WTC11 (cell line): ENCODE measurements at regions not wholly inside any gene's neighbourhood (a gene's known extent, or its start where the extent isn't known, plus 50 kb on each side); places are given as distances from the start of the nearest gene placed in this dataset.
"Not testable (repeated sequence)": the region's sequence is repeated elsewhere in the genome, so short reads cannot be mapped to it uniquely, and the experiment has no call there.

Source experiments
- ATAC-seq: fragments of 200-7000 bp; cut with Tn5 transposase; 2 replicates; pipeline ENCODE4 v1.10.0; 2021; ENCODE audit warnings: mild to moderate bottlenecking, moderate library complexity
- CTCF ChIA-PET: fragments of 300-600 bp; sonication (Branson Sonifier 250); formaldehyde crosslinking; loops from one replicate; lab custom pipeline; 2021; ENCODE audit warnings: antibody characterized with exemption; lab: Charles Lee
- POLR2A ChIA-PET: fragments of 350-600 bp; sonication (Branson Sonifier 250); formaldehyde crosslinking; loops from one replicate; lab custom pipeline; 2021; ENCODE audit warnings: antibody characterized with exemption; lab: Charles Lee
- DNase-seq: peaks from one replicate; pipeline ENCODE4 v3.0.0; 2021; ENCODE audit warnings: low spot score
- H3K27ac Mint-ChIP-seq: 2 replicates; pipeline ENCODE4 v1.8.0; 2021; ENCODE audit warnings: mixed read lengths
- H3K27me3 Mint-ChIP-seq: 2 replicates; pipeline ENCODE4 v1.8.0; 2021; ENCODE audit warnings: low read depth, mild to moderate bottlenecking, moderate library complexity, mixed read lengths
- H3K36me3 Mint-ChIP-seq: 2 replicates; pipeline ENCODE4 v1.8.0; 2021; ENCODE audit warnings: mixed read lengths
- H3K4me1 Mint-ChIP-seq: 2 replicates; pipeline ENCODE4 v1.8.0; 2022; ENCODE audit warnings: mixed read lengths
- H3K4me3 Mint-ChIP-seq: 2 replicates; pipeline ENCODE4 v1.8.0; 2021; ENCODE audit warnings: mild to moderate bottlenecking, moderate library complexity, mixed read lengths
- H3K9me3 Mint-ChIP-seq: 2 replicates; pipeline ENCODE4 v1.8.0; 2021; ENCODE audit warnings: mixed read lengths
- GABPB1 ChIP-seq: sonication (generic); formaldehyde crosslinking; IDR thresholded peaks from 2 replicates; pipeline ENCODE4 v1.8.1; 2023; ENCODE audit warnings: mild to moderate bottlenecking, missing genetic modification reagents
- IRF2 ChIP-seq: sonication (generic); formaldehyde crosslinking; IDR thresholded peaks from 2 replicates; pipeline ENCODE4 v1.8.0; 2022; ENCODE audit warnings: low read depth, missing genetic modification reagents, borderline replicate concordance
- RORB ChIP-seq: fragments of 250-450 bp; sonication (Bioruptor Pico); IDR thresholded peaks from 2 replicates; pipeline ENCODE4 v1.9.0; 2021; ENCODE audit warnings: mild to moderate bottlenecking
- SOX15 ChIP-seq: fragments of 250-450 bp; sonication (Bioruptor Pico); IDR thresholded peaks from 2 replicates; pipeline ENCODE4 v1.9.0; 2021; ENCODE audit warnings: mild to moderate bottlenecking
- TP53 ChIP-seq: sonication (generic); formaldehyde crosslinking; IDR thresholded peaks from 2 replicates; pipeline ENCODE4 v1.8.1; 2023; ENCODE audit warnings: mild to moderate bottlenecking, missing genetic modification reagents
- ZNF121 ChIP-seq: sonication (generic); formaldehyde crosslinking; IDR thresholded peaks from 2 replicates; pipeline ENCODE4 v1.8.0; 2023; ENCODE audit warnings: missing genetic modification reagents
- ZNF138 ChIP-seq: sonication (generic); formaldehyde crosslinking; conservative IDR thresholded peaks from 2 replicates; pipeline ENCODE4 v1.8.1; 2022; ENCODE audit warnings: mild to moderate bottlenecking, moderate library complexity, missing genetic modification reagents
- ZNF263 ChIP-seq: sonication (generic); formaldehyde crosslinking; IDR thresholded peaks from 2 replicates; pipeline ENCODE4 v1.8.1; 2022; ENCODE audit warnings: low read depth, mild to moderate bottlenecking, moderate library complexity, missing genetic modification reagents
- TF ChIP-seq, protein P1 (sequence below): sonication (generic); formaldehyde crosslinking; IDR thresholded peaks from 2 replicates; pipeline ENCODE4 v1.8.0; 2022; ENCODE audit warnings: mild to moderate bottlenecking, missing genetic modification reagents
- TF ChIP-seq, protein P2 (sequence below): sonication (generic); formaldehyde crosslinking; IDR thresholded peaks from 2 replicates; pipeline ENCODE4 v1.8.1; 2022; ENCODE audit warnings: mild to moderate bottlenecking, missing genetic modification reagents, moderate library complexity, borderline replicate concordance
- TF ChIP-seq, protein P3 (sequence below): sonication (generic); formaldehyde crosslinking; IDR thresholded peaks from 2 replicates; pipeline ENCODE4 v1.8.0; 2022; ENCODE audit warnings: mild to moderate bottlenecking, missing genetic modification reagents
- TF ChIP-seq, protein P4 (sequence below): fragments of 250-450 bp; sonication (Bioruptor Pico); IDR thresholded peaks from 2 replicates; pipeline ENCODE4 v1.9.0; 2021; ENCODE audit warnings: moderate library complexity, mild to moderate bottlenecking, inconsistent platforms, borderline replicate concordance
- TF ChIP-seq, protein P5 (sequence below): fragments of 250-450 bp; sonication (Bioruptor Pico); IDR thresholded peaks from 2 replicates; pipeline ENCODE4 v1.9.0; 2021; ENCODE audit warnings: mild to moderate bottlenecking
- TF ChIP-seq, protein P6 (sequence below): fragments of 200-600 bp; IDR thresholded peaks from 2 replicates; pipeline ENCODE4 v1.8.0; 2022; ENCODE audit warnings: antibody characterized with exemption
- TF ChIP-seq, protein P7 (sequence below): sonication (generic); formaldehyde crosslinking; IDR thresholded peaks from 2 replicates; pipeline ENCODE4 v1.8.0; 2022; ENCODE audit warnings: mild to moderate bottlenecking, missing genetic modification reagents

DNA sequence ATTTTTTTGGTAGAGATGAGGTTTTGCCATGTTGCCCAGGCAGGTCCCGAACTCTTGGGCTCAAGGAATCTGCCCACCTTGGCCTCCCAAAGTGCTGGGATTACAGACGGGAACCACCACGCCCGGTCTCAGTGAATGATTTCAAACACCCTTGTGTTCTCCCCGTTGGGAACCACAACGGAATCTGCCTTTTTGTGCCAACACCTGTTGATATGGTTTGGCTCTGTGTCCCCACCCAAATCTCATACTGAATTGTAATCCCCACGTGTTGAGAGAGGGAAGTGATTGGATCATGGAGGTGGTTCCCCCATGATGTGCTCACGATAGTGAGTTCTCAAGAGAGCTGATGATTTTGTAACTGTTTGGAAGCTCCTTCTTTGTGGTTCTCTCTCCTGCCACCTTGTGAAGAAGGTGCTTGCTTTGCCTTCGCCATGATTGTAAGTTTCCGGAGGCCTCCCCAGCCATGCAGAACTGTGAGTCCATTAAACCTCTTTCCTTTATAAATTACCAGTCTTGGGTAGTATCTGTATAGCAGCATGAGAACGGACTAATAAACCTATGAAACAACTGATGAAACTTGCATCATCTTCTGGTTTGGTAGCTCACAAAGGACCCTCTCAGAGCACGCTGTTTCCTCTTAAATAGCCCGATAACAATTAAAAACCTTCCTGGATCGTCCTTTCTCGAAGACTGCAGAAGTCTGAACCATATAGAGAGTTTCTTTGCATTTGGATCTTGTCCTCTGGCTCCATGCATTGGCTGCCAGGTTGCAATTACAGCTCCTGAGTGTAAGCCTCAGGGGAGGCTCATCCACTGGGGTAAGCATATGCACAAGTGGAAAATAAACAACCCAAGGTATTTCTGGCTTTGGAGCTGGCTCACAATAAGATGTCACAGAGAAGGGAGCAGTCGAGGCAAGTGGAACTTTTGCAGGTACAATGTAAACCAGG lies 91.5 kb downstream of the SPRY4 start (continued):
- TF ChIP-seq, protein P1, sequence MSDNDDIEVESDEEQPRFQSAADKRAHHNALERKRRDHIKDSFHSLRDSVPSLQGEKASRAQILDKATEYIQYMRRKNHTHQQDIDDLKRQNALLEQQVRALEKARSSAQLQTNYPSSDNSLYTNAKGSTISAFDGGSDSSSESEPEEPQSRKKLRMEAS (CRISPR knock-in tag), result peak; percentile 20; the same call in 1 of the 2 replicates
- TF ChIP-seq GABPB1 (CRISPR knock-in tag) (0 out of 2 replicates have a peak, but pooled peaks have one; percentile 21), RORB (CRISPR knock-in tag) (no peak), ZNF263 (CRISPR knock-in tag) (no peak)
- TF ChIP-seq, protein P2, sequence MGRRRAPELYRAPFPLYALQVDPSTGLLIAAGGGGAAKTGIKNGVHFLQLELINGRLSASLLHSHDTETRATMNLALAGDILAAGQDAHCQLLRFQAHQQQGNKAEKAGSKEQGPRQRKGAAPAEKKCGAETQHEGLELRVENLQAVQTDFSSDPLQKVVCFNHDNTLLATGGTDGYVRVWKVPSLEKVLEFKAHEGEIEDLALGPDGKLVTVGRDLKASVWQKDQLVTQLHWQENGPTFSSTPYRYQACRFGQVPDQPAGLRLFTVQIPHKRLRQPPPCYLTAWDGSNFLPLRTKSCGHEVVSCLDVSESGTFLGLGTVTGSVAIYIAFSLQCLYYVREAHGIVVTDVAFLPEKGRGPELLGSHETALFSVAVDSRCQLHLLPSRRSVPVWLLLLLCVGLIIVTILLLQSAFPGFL (CRISPR knock-in tag), result no peak
- TF ChIP-seq, protein P3, sequence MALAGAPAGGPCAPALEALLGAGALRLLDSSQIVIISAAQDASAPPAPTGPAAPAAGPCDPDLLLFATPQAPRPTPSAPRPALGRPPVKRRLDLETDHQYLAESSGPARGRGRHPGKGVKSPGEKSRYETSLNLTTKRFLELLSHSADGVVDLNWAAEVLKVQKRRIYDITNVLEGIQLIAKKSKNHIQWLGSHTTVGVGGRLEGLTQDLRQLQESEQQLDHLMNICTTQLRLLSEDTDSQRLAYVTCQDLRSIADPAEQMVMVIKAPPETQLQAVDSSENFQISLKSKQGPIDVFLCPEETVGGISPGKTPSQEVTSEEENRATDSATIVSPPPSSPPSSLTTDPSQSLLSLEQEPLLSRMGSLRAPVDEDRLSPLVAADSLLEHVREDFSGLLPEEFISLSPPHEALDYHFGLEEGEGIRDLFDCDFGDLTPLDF (CRISPR knock-in tag), result no peak
- TF ChIP-seq, protein P4, sequence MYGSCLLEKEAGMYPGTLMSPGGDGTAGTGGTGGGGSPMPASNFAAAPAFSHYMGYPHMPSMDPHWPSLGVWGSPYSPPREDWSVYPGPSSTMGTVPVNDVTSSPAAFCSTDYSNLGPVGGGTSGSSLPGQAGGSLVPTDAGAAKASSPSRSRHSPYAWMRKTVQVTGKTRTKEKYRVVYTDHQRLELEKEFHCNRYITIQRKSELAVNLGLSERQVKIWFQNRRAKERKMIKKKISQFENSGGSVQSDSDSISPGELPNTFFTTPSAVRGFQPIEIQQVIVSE (CRISPR knock-in tag), result no peak

DNA sequence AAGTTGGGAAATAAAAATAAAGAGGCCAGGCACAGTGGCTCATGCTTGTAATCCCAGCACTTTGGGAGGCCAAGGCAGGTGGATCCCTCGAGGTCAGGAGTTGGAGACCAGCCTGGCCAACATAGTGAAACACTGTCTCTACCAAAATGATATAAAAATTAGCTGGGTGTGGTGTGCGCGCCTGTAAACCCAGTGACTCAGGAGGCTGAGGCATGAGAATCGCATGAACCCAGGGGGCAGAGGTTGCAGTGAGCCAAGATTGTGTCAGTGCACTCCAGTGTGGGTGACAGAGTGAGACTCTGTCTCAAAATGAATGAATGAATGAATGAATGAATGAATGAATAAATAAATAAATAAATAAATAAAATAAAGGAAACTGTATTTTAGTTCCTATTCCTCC lies 93.9 kb downstream of the SPRY4 start:
- DNase-seq, H3K27ac Mint-ChIP-seq, POLR2A ChIA-PET, H3K27me3 Mint-ChIP-seq, H3K4me3 Mint-ChIP-seq, CTCF ChIA-PET, H3K36me3 Mint-ChIP-seq, H3K9me3 Mint-ChIP-seq, ATAC-seq: not testable (repeated sequence)
- H3K4me1 Mint-ChIP-seq, result peaks cover 38% of the 10 kb centered on the region

DNA sequence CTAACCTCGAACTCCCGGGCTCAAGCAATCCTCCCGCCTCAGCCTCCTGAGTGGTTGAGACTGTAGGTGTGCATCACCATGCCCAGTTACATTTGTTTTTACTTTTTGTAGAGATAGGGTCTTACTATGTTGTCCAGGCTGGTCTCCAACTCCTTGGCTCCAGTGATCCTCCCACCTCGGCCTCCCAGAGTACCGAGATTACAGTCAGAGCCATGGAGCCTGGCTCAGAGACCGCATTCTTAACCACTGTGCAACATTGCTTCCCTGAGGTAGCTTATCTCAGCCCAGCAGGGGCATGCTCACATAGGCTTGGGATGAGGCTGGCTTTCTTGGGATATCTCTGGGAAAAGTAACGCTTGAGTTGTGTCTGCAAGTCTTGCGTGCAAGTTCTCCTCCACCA lies 99.7 kb downstream of the SPRY4 start:
- no peak for ATAC-seq
- peaks cover 4% of the 10 kb centered on the region; the same call in 1 of the 2 replicates for H3K9me3 Mint-ChIP-seq
- no peaks in the 10 kb centered on the region; the same call in 1 of the 2 replicates for H3K27me3 Mint-ChIP-seq
- CTCF ChIA-PET, result no interaction called here
- H3K36me3 Mint-ChIP-seq, result no peaks in the 10 kb centered on the region
- POLR2A ChIA-PET, result no interaction called here
- no peak overlapping the region for H3K4me3 Mint-ChIP-seq
- no peak overlapping the region for H3K27ac Mint-ChIP-seq
- H3K4me1 Mint-ChIP-seq, result peaks cover 52% of the 10 kb centered on the region
- no peak for DNase-seq
- TF ChIP-seq ZNF121 (CRISPR knock-in tag) (peak; percentile 91), TP53 (CRISPR knock-in tag) (no peak), ZNF138 (no peak)

DNA sequence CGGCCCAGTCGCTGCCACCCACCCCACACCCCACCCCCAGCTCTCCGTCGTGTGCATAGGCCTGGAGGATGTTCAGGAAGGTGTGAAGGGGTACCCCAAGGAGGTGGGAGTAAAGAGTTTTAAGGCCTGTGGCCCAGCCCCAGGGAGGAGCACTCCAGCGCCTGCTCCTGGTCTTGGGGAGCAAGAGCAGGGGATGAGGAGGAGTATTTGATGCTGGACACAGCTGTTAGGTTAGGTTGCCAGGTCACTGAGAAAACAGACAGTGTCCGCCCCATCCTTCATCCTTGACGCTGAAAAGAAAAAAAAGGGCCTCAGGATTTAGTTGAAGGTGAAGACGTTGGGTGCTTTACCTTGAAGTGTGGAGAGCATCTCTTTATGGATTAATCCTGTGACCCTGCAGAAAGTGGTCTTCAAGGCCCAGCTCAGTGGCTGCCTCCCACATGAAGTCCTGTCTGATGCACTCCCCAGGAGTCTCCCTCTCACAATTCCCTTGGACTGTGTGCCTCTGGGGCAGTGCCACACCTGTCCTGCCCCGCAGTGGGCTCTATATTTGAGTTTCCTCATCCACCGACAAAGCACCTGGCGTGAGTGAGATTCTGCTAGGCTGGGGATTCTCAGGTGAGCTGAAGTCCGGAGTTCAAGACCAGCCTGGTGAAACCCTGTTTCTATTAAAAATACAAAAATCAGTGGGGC lies 101.8 kb downstream of the SPRY4 start:
- TF ChIP-seq, protein P5, sequence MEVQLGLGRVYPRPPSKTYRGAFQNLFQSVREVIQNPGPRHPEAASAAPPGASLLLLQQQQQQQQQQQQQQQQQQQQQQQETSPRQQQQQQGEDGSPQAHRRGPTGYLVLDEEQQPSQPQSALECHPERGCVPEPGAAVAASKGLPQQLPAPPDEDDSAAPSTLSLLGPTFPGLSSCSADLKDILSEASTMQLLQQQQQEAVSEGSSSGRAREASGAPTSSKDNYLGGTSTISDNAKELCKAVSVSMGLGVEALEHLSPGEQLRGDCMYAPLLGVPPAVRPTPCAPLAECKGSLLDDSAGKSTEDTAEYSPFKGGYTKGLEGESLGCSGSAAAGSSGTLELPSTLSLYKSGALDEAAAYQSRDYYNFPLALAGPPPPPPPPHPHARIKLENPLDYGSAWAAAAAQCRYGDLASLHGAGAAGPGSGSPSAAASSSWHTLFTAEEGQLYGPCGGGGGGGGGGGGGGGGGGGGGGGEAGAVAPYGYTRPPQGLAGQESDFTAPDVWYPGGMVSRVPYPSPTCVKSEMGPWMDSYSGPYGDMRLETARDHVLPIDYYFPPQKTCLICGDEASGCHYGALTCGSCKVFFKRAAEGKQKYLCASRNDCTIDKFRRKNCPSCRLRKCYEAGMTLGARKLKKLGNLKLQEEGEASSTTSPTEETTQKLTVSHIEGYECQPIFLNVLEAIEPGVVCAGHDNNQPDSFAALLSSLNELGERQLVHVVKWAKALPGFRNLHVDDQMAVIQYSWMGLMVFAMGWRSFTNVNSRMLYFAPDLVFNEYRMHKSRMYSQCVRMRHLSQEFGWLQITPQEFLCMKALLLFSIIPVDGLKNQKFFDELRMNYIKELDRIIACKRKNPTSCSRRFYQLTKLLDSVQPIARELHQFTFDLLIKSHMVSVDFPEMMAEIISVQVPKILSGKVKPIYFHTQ (CRISPR knock-in tag), result no peak
- TF ChIP-seq, protein P1 (CRISPR knock-in tag), result no peak
- TF ChIP-seq IRF2 (CRISPR knock-in tag), result no peak
- no peak for TF ChIP-seq SOX15 (CRISPR knock-in tag)
- TF ChIP-seq, protein P6, sequence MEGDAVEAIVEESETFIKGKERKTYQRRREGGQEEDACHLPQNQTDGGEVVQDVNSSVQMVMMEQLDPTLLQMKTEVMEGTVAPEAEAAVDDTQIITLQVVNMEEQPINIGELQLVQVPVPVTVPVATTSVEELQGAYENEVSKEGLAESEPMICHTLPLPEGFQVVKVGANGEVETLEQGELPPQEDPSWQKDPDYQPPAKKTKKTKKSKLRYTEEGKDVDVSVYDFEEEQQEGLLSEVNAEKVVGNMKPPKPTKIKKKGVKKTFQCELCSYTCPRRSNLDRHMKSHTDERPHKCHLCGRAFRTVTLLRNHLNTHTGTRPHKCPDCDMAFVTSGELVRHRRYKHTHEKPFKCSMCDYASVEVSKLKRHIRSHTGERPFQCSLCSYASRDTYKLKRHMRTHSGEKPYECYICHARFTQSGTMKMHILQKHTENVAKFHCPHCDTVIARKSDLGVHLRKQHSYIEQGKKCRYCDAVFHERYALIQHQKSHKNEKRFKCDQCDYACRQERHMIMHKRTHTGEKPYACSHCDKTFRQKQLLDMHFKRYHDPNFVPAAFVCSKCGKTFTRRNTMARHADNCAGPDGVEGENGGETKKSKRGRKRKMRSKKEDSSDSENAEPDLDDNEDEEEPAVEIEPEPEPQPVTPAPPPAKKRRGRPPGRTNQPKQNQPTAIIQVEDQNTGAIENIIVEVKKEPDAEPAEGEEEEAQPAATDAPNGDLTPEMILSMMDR, result no peak
- TF ChIP-seq, protein P7, sequence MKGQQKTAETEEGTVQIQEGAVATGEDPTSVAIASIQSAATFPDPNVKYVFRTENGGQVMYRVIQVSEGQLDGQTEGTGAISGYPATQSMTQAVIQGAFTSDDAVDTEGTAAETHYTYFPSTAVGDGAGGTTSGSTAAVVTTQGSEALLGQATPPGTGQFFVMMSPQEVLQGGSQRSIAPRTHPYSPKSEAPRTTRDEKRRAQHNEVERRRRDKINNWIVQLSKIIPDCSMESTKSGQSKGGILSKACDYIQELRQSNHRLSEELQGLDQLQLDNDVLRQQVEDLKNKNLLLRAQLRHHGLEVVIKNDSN (CRISPR knock-in tag), result no peak
- no peaks in the 10 kb centered on the region for H3K36me3 Mint-ChIP-seq
- ChIA-PET CTCF (interaction anchor here (0.6 to 2.1 kb wide), 14 partner anchors 9 to 490 kb away, joined by 3 to 20 read pairs (median 5); partner anchors contain the start of gene RNF14), POLR2A (interaction anchor here (0.6 kb wide), 1 partner anchor 75 kb away, joined by 4 read pairs; no protein-coding TSS in a partner anchor)
- H3K27ac Mint-ChIP-seq, result no peak overlapping the region
- no peaks in the 10 kb centered on the region; the same call in 1 of the 2 replicates for H3K27me3 Mint-ChIP-seq
- no peak for DNase-seq
- H3K4me1 Mint-ChIP-seq, result peaks cover 54% of the 10 kb centered on the region
- ATAC-seq, result peak; percentile 28
- no peak overlapping the region for H3K4me3 Mint-ChIP-seq
- 0 out of 2 replicates have a peak, but pooled peaks cover 4% of the 10 kb centered on the region for H3K9me3 Mint-ChIP-seq
